ENCODE measurements at regions not wholly inside any gene's neighbourhood (a gene's known extent, or its start where the extent isn't known, plus 50 kb on each side); places are given as distances from the start of the nearest gene placed in this dataset.
"Not testable (repeated sequence)": the region's sequence is repeated elsewhere in the genome, so short reads cannot be mapped to it uniquely, and the experiment has no call there.

DNA sequence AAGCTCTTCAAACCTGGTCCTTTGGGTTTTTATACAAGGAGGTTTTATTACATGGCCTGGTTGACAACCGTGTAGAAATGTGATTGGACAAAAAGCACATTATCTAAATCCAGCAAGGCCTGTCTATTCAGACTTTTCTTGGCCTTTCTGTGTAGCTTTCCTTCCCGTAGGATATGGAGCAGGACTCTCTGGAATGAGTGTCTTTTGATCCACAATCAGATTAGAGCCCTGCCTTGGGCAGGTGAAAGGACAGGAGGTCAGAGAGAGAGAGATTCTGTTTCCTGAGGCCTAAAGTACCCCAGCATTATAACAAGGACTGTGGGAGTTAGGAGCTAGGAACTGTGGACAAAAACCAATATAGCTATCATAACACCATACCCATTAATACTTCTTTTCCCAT, 375.5 kb upstream of the RGS6 start:
- peaks cover 25% of the 10 kb centered on the region for H3K36me3 Mint-ChIP-seq (ENCODE audit: low read depth)
- DNase-seq, result no peak
- H3K9me3 Mint-ChIP-seq, result peaks cover 9% of the 10 kb centered on the region
- TF ChIP-seq, protein P1, sequence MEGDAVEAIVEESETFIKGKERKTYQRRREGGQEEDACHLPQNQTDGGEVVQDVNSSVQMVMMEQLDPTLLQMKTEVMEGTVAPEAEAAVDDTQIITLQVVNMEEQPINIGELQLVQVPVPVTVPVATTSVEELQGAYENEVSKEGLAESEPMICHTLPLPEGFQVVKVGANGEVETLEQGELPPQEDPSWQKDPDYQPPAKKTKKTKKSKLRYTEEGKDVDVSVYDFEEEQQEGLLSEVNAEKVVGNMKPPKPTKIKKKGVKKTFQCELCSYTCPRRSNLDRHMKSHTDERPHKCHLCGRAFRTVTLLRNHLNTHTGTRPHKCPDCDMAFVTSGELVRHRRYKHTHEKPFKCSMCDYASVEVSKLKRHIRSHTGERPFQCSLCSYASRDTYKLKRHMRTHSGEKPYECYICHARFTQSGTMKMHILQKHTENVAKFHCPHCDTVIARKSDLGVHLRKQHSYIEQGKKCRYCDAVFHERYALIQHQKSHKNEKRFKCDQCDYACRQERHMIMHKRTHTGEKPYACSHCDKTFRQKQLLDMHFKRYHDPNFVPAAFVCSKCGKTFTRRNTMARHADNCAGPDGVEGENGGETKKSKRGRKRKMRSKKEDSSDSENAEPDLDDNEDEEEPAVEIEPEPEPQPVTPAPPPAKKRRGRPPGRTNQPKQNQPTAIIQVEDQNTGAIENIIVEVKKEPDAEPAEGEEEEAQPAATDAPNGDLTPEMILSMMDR (IDR thresholded peaks at IDR 0.05), result no peak
- H3K27ac Mint-ChIP-seq, result peak overlapping the region; percentile 57
- H3K27me3 Mint-ChIP-seq (ENCODE audit: low read depth, poor library complexity), result peaks cover 2% of the 10 kb centered on the region
- H3K4me3 Mint-ChIP-seq, result no peak overlapping the region
- H3K4me1 Mint-ChIP-seq, result peaks cover 22% of the 10 kb centered on the region

DNA sequence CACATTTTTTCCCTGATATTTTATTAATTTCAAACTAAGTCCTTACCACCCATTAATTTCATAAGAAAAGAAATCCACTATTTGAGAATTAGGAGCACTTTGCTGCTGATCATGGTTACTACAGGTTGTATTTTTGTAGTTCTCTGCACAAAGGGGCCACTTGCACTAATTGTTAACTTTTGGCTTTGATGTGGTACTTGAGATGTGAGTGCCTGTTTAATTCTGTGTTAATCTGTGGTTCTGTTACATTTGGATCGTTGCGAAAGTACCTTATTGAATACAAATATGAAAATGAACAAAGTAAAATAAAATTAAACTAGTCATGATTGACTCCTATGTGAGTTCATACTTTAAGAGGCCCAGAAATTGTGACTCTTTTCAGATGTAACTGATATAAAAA, 374.9 kb upstream of the RGS6 start:
- H3K9me3 Mint-ChIP-seq, result peaks cover 9% of the 10 kb centered on the region
- DNase-seq, result no peak
- no peak overlapping the region for H3K27ac Mint-ChIP-seq
- no peak overlapping the region for H3K4me3 Mint-ChIP-seq
- H3K27me3 Mint-ChIP-seq (ENCODE audit: low read depth, poor library complexity), result peaks cover 2% of the 10 kb centered on the region
- peaks cover 20% of the 10 kb centered on the region for H3K4me1 Mint-ChIP-seq
- TF ChIP-seq, protein P1 (IDR thresholded peaks at IDR 0.05), result no peak
- H3K36me3 Mint-ChIP-seq (ENCODE audit: low read depth), result peaks cover 25% of the 10 kb centered on the region

DNA sequence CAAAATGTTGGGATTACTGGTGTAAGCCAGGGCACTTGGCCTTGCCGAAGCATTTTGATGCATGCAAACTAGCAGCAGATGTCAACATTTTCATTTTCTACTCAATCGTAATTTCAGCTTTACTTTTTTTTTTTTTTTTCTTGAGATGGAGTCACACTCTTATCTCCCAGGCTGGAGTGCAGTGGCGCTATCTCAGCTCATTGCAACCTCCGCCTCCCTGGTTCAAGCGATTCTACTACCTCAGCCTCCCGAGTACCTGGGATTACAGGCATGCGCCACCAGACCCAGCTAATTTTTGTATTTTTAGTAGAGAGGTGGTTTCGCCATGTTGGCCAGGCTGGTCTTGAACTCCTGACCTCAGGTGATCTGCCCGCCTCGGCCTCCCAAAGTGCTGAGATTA, 373.3 kb upstream of the RGS6 start:
- not testable (repeated sequence) for DNase-seq; H3K9me3 Mint-ChIP-seq; H3K4me3 Mint-ChIP-seq; H3K27ac Mint-ChIP-seq; H3K27me3 Mint-ChIP-seq (ENCODE audit: low read depth, poor library complexity)
- Mint-ChIP-seq H3K4me1 (peaks cover 15% of the 10 kb centered on the region), H3K36me3 (ENCODE audit: low read depth) (peaks cover 10% of the 10 kb centered on the region)

DNA sequence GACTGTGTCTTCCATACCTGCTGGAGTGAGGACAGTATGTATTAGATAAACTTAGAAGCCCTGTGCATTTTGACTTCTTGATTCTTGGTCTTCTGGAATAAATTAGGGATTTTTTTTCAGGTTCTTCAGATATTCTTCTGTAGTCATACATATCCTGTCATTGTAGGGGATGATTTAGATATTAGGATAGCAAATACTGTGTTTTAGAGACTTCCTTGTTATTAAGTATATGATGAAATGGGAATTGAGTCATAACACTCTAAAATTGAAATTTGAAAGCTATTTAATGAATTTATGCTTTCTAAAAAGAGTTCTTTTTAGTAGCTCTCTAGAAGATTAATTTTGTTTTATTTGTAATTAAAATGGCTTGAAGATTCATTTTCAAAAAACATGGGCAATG, 371.5 kb upstream of the RGS6 start:
- TF ChIP-seq, protein P1 (IDR thresholded peaks at IDR 0.05), result no peak
- H3K4me3 Mint-ChIP-seq, result no peak overlapping the region
- no peaks in the 10 kb centered on the region for H3K9me3 Mint-ChIP-seq
- peaks cover under 1% of the 10 kb centered on the region for H3K36me3 Mint-ChIP-seq (ENCODE audit: low read depth)
- DNase-seq, result no peak
- no peak overlapping the region for H3K27ac Mint-ChIP-seq
- H3K4me1 Mint-ChIP-seq, result peaks cover 8% of the 10 kb centered on the region
- H3K27me3 Mint-ChIP-seq (ENCODE audit: low read depth, poor library complexity), result peaks cover 3% of the 10 kb centered on the region

DNA sequence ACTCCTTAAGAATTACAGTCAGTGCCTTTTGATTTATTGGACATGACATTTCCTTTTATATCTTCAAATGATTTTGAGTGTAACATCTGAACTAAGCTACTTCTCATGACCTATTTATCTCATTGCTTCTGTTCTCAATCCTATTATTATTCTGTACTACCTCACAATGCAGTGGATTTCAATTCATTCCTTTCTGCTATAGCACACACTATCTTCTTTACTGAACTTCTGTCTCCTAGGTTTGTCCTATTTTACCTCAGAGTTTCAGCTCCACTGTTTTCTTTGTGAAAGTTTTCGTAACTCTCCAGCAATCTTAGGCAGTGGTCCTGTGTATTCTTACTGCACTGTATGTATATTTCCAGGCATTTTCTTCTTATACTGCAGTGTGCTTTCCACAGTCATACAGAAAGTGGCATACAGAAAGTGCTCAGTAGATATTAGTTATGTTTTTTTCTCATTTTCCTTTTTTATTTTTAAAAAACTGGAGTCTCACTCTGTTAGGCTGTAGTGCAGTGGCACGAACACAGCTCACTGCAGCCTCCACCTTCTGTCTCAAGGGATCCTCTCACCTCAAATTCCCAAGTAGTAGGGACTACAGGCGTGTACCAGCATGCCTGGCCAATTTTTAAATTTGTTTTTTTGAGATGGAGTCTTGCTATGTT, 368.6 kb upstream of the RGS6 start:
- H3K27me3 Mint-ChIP-seq (ENCODE audit: low read depth, poor library complexity), result peaks cover 3% of the 10 kb centered on the region
- DNase-seq, result no peak
- peak overlapping the region; percentile 39 for H3K27ac Mint-ChIP-seq

DNA sequence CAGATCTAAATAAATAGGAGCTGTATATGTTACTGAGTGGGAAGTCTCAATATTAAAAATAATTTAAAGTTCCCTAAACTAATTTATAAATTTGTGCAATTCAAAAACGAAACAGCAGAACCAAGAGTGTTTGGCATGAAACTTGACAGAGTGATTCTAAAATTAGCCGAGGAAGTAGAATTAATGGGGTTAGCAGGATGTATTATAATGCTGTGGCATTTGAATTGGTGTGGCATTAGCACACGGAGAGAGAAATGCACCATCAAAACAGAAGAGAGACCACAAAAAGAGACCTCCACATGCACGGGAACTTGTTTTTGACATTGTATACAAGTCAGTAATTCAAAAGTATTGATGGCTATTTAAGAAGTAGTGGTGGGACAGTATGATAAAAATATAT, 366.0 kb upstream of the RGS6 start:
- DNase-seq, result no peak
- Mint-ChIP-seq H3K36me3 (ENCODE audit: low read depth) (no peaks in the 10 kb centered on the region), H3K4me1 (no peaks in the 10 kb centered on the region), H3K27me3 (ENCODE audit: low read depth, poor library complexity) (peaks cover 7% of the 10 kb centered on the region), H3K9me3 (no peaks in the 10 kb centered on the region), H3K4me3 (no peak overlapping the region), H3K27ac (no peak overlapping the region)
- TF ChIP-seq, protein P1 (IDR thresholded peaks at IDR 0.05), result no peak

More for the DNA sequence above, 368.6 kb upstream of the RGS6 start:
- Mint-ChIP-seq H3K4me1 (no peaks in the 10 kb centered on the region), H3K4me3 (no peak overlapping the region), H3K9me3 (no peaks in the 10 kb centered on the region), H3K36me3 (ENCODE audit: low read depth) (no peaks in the 10 kb centered on the region)
- TF ChIP-seq, protein P1 (IDR thresholded peaks at IDR 0.05), result no peak

DNA sequence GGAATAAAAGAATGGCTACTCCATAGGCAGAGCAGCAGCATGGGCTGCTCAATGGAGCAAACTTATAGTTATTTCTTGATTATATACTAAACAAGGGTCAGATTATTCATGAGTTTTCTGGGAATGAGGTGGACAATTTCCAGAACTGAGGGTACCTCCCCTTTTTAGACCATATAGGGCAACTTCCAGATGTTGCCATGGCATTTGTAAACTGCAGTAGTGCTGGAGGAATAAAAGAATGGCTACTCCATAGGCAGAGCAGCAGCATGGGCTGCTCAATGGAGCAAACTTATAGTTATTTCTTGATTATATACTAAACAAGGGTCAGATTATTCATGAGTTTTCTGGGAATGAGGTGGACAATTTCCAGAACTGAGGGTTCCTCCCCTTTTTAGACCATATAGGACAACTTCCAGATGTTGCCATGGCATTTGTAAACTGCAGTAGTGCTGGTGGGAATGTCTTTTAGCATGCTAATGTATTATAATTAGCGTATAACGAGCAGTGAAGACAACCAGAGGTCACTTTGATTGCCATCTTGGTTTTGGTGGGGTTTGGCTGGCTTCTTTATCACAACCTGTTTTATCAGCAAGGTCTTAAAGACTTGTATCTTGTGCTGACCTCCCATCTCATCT, 364.6 kb upstream of the RGS6 start:
- DNase-seq; H3K4me3 Mint-ChIP-seq; H3K27me3 Mint-ChIP-seq (ENCODE audit: low read depth, poor library complexity); H3K27ac Mint-ChIP-seq; H3K4me1 Mint-ChIP-seq; H3K9me3 Mint-ChIP-seq; H3K36me3 Mint-ChIP-seq (ENCODE audit: low read depth): not testable (repeated sequence)
